HG03103 (cell line): ENCODE measurements at regions not wholly inside any gene's neighbourhood (a gene's known extent, or its start where the extent isn't known, plus 50 kb on each side); places are given as distances from the start of the nearest gene placed in this dataset.

Experiments used
- ATAC-seq: cut with Tn5 transposase; IDR thresholded peaks from one replicate; pipeline ENCODE4 v1.9.1; 2021; ENCODE audit warnings: low read depth; ENCODE audit not compliant: unreplicated experiment

DNA sequence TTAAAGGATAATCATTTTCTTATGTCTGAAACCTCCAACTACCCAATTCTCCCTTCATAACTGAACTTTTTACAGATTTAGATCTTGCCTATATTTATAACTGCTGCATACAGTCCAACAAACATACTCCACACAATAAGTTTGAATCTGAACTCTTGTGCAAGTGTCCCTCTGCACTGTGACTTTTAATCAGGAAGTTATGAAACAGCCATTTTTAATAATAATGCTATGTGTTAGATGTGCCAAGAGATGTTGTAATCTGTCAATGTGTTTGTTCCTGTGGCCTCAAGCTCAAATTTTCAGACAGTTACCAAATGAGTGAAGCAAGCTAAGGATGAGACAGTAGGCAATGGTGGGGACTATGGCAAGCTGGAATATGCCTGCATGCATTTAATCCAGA, 57.6 kb upstream of the MTAP start:
- no peak for ATAC-seq

DNA sequence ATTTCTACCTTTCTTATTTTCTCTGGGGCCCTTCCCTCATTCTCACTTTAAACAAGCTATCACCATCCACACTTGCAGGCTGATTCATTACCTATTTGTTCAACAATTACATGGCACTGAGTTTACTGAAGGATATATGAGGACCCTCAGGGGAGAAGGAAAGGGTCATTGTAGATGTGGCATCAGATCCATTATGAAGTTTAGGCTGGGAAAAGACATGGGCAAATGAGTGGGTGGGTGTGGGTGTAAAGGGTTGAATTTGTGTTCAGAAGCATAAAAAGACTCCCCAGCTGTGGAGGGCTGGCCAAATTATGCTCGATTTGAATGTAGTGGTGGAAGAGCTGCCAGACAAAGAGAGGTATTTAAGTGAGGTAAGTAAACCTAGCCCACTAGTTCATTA, 55.9 kb upstream of the MTAP start:
- no peak for ATAC-seq

GRCh38 chr9:21747175-21747574, 55.3 kb upstream of the MTAP start:
- ATAC-seq: no peak

GRCh38 chr9:21750021-21750735, 52.3 kb upstream of the MTAP start:
- no peak for ATAC-seq

DNA sequence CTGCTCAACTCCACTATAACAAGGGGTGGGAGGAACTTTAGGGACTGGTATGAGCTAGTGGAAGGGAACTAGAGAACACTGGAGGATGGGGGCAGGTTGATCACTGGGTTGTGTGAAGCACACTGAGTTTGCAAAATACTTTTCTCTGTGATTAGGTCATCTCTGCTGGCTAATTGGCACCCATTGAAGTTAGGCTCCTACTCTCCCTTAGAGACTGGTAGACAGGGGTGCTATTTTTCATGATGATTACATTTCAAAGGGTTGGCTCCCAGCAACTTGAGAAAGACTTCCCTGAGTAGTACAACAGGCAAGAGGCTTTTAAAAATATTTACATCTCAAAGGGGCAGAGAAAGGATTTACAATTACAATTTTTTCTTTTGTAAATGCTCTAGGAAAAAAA, 50.4 kb upstream of the MTAP start:
- no peak for ATAC-seq
